PC-3 (cell line): ENCODE measurements at regions not wholly inside any gene's neighbourhood (a gene's known extent, or its start where the extent isn't known, plus 50 kb on each side); places are given as distances from the start of the nearest gene placed in this dataset.

Experiments used
- ATAC-seq: fragments of 200-7000 bp; cut with Tn5 transposase; 2 replicates; pipeline ENCODE4 v1.9.1; 2020; ENCODE audit warnings: mild to moderate bottlenecking, moderate library complexity
- BruUV-seq: library from RNA; stranded (reverse); fragments of 400-500 nt; replicated peaks from 2 replicates; lab custom pipeline; 2021; lab: Mats Ljungman, UMichigan
- CTCF ChIA-PET: fragments of 300-600 bp; sonication (Branson Sonifier 250); formaldehyde crosslinking; loops from one replicate; lab custom pipeline; 2022; ENCODE audit warnings: antibody characterized with exemption; lab: Charles Lee
- POLR2A ChIA-PET: fragments of 300-600 bp; sonication (Branson Sonifier 250); formaldehyde crosslinking; loops from one replicate; lab custom pipeline; 2022; ENCODE audit warnings: antibody characterized with exemption; ENCODE audit not compliant: unreplicated experiment; lab: Charles Lee
- DNase-seq: peaks from one replicate; pipeline ENCODE4 v3.0.0-alpha.2; 2015
- H2AFZ ChIP-seq: fragments of 300-600 bp; sonication (generic); 2 replicates; pipeline ENCODE4 v1.6.0; 2016; ENCODE audit warnings: antibody characterized with exemption, low read length
- H3F3A ChIP-seq: fragments of 300-600 bp; sonication (generic); one replicate; pipeline ENCODE4 v1.6.0; 2017; ENCODE audit warnings: antibody characterized with exemption, low read length, control low read depth, mild to moderate bottlenecking; ENCODE audit not compliant: unreplicated experiment
- H3K27ac ChIP-seq: fragments of 300-600 bp; sonication (generic); 2 replicates; pipeline ENCODE4 v1.5.1; 2016; ENCODE audit warnings: mild to moderate bottlenecking, low read length
- H3K27me3 ChIP-seq: fragments of 300-600 bp; sonication (generic); 2 replicates; pipeline ENCODE4 v1.6.1; 2016; ENCODE audit warnings: low read length, mixed read lengths
- H3K36me3 ChIP-seq: fragments of 300-600 bp; sonication (generic); 2 replicates; pipeline ENCODE4 v1.6.1; 2016; ENCODE audit warnings: low read depth, mixed run types, low read length, mixed read lengths
- H3K4me1 ChIP-seq: fragments of 300-600 bp; sonication (generic); 2 replicates; pipeline ENCODE4 v1.5.1; 2016; ENCODE audit warnings: low read length; ENCODE audit not compliant: insufficient read depth
- H3K4me2 ChIP-seq: fragments of 300-600 bp; sonication (generic); 2 replicates; pipeline ENCODE4 v1.6.0; 2016; ENCODE audit warnings: low read length
- H3K4me3 ChIP-seq: fragments of 300-600 bp; sonication (generic); 2 replicates; pipeline ENCODE4 v1.5.1; 2016; ENCODE audit warnings: mild to moderate bottlenecking, low read length, mixed read lengths
- H3K79me2 ChIP-seq: fragments of 300-600 bp; sonication (generic); 2 replicates; pipeline ENCODE4 v1.6.1; 2017; ENCODE audit warnings: low read length, mixed read lengths
- H3K9ac ChIP-seq: fragments of 300-600 bp; sonication (generic); 2 replicates; pipeline ENCODE4 v1.6.0; 2016; ENCODE audit warnings: mild to moderate bottlenecking, low read length
- H3K9me2 ChIP-seq: fragments of 300-600 bp; sonication (generic); replicated peaks from 2 replicates; pipeline ENCODE4 v1.6.1; 2016; ENCODE audit warnings: mixed run types, low read length, mixed read lengths
- H3K9me3 ChIP-seq: fragments of 300-600 bp; sonication (generic); 2 replicates; pipeline ENCODE4 v1.6.1; 2016; ENCODE audit warnings: low read length, mixed read lengths
- H4K20me1 ChIP-seq: fragments of 300-600 bp; sonication (generic); 2 replicates; pipeline ENCODE4 v1.6.1; 2016; ENCODE audit warnings: low read length, mixed read lengths
- CTCF ChIP-seq: fragments of 300-600 bp; sonication (generic); conservative IDR thresholded peaks from 2 replicates; pipeline ENCODE4 v1.5.1; 2017; ENCODE audit warnings: antibody characterized with exemption, low read depth, mild to moderate bottlenecking, low read length
- EZH2 ChIP-seq: fragments of 300-600 bp; sonication (generic); IDR thresholded peaks from one replicate; pipeline ENCODE4 v1.6.1; 2017; ENCODE audit warnings: antibody characterized with exemption, mild to moderate bottlenecking, low read length; ENCODE audit not compliant: unreplicated experiment
- EZH2phosphoT487 ChIP-seq: fragments of 300-600 bp; sonication (generic); IDR thresholded peaks from 2 replicates; pipeline ENCODE4 v1.6.1; 2018; ENCODE audit warnings: mild to moderate bottlenecking, antibody characterized with exemption, low read length, borderline replicate concordance
- intact Hi-C: fragments of 100-400 bp; cut with micrococcal nuclease; formaldehyde crosslinking; loops from 2 replicates; pipeline ENCODE4 v1.9.0; 2023

GRCh38 chr5:8701251-8701650 lies 832.3 kb downstream of the MTRR start:
- Histone ChIP-seq H3K79me2 (no peaks in the 10 kb centered on the region), H3K4me2 (no peak overlapping the region), H3K9me2 (no peaks in the 10 kb centered on the region), H4K20me1 (no peaks in the 10 kb centered on the region), H3K4me1 (no peaks in the 10 kb centered on the region), H3K9ac (no peak overlapping the region), H3K27me3 (no peaks in the 10 kb centered on the region), H3K4me3 (no peak overlapping the region), H3K27ac (no peak overlapping the region), H2AFZ (no peak overlapping the region), H3K9me3 (no peaks in the 10 kb centered on the region), H3F3A (no peaks in the 10 kb centered on the region), H3K36me3 (no peaks in the 10 kb centered on the region)
- ChIA-PET CTCF (no interaction called here), POLR2A (no interaction called here)
- ATAC-seq (no peak), DNase-seq (no peak)
- no TSS peak for BruUV-seq
- TF ChIP-seq CTCF: no peak
- TF ChIP-seq EZH2: no peak
- TF ChIP-seq EZH2phosphoT487: no peak
- intact Hi-C loops: no loop called here

GRCh38 chr5:8710426-8710930 lies 835.4 kb downstream of the SEMA5A start:
- no peaks in the 10 kb centered on the region for H3K27me3 ChIP-seq
- H3K9ac ChIP-seq: no peak overlapping the region
- no peaks in the 10 kb centered on the region for H3K79me2 ChIP-seq
- DNase-seq: no peak
- no TSS peak for BruUV-seq
- ChIA-PET POLR2A (no interaction called here), CTCF (interaction anchor here (0.6 kb wide), 1 partner anchor 287 kb away, joined by 4 read pairs; no protein-coding TSS in a partner anchor)
- H3K4me1 ChIP-seq: no peaks in the 10 kb centered on the region
- H3F3A ChIP-seq: no peaks in the 10 kb centered on the region
- no peaks in the 10 kb centered on the region for H3K9me3 ChIP-seq
- no peaks in the 10 kb centered on the region for H3K36me3 ChIP-seq
- H3K27ac ChIP-seq: no peak overlapping the region
- no peaks in the 10 kb centered on the region for H4K20me1 ChIP-seq
- ATAC-seq: no peak
- no peaks in the 10 kb centered on the region for H3K9me2 ChIP-seq
- H2AFZ ChIP-seq: 0 out of 2 replicates have a peak overlapping the region, but pooled peaks have one; percentile 24
- no peak overlapping the region for H3K4me3 ChIP-seq
- no peak for TF ChIP-seq EZH2
- TF ChIP-seq EZH2phosphoT487: no peak
- no peak for TF ChIP-seq CTCF
- intact Hi-C loops: no loop called here
- H3K4me2 ChIP-seq: no peak overlapping the region

- Histone ChIP-seq H3F3A (no peaks in the 10 kb centered on the region), H3K27me3 (no peaks in the 10 kb centered on the region), H3K36me3 (no peaks in the 10 kb centered on the region), H3K79me2 (no peaks in the 10 kb centered on the region), H3K27ac (no peak overlapping the region), H4K20me1 (no peaks in the 10 kb centered on the region), H2AFZ (no peak overlapping the region), H3K4me1 (no peaks in the 10 kb centered on the region), H3K4me3 (no peak overlapping the region), H3K4me2 (no peak overlapping the region), H3K9me3 (no peaks in the 10 kb centered on the region), H3K9me2 (no peaks in the 10 kb centered on the region), H3K9ac (no peak overlapping the region)
- intact Hi-C loops: no loop called here
- ATAC-seq (no peak), DNase-seq (no peak)
- BruUV-seq: no TSS peak
- POLR2A ChIA-PET: no interaction called here
- TF ChIP-seq EZH2: no peak
- TF ChIP-seq EZH2phosphoT487: no peak
- TF ChIP-seq CTCF: no peak
- CTCF ChIA-PET: no interaction called here
Observed at GRCh38 chr5:8714198-8714597, 831.7 kb downstream of the SEMA5A start.
